IMR-90 (cell line): ENCODE measurements at regions not wholly inside any gene's neighbourhood (a gene's known extent, or its start where the extent isn't known, plus 50 kb on each side); places are given as distances from the start of the nearest gene placed in this dataset.

ENCODE experiments used
- ATAC-seq: fragments of 200-7000 bp; cut with Tn5 transposase; 2 replicates; pipeline ENCODE4 v1.9.1; 2020; ENCODE audit warnings: low read depth, mild to moderate bottlenecking, moderate library complexity
- BruUV-seq: library from RNA; stranded (reverse); fragments of 400-500 nt; replicated peaks from 2 replicates; lab custom pipeline; 2021; lab: Mats Ljungman, UMichigan
- CTCF ChIA-PET: fragments of 300-600 bp; formaldehyde crosslinking; extraction: SDS; loops from one replicate; lab custom pipeline; 2021; ENCODE audit warnings: antibody characterized with exemption; lab: Yijun Ruan, JAX
- POLR2A ChIA-PET: fragments of 300-600 bp; sonication (Branson Sonifier 250); formaldehyde crosslinking; loops from one replicate; lab custom pipeline; 2022; ENCODE audit warnings: antibody characterized with exemption; ENCODE audit not compliant: unreplicated experiment; lab: Charles Lee
- DNase-seq: peaks from one replicate; pipeline ENCODE4 v3.0.0; 2013
- H2AFZ ChIP-seq: replicated peaks from 2 replicates; pipeline ENCODE3; 2013; ENCODE audit warnings: low read length, mild to moderate bottlenecking; ENCODE audit not compliant: poor library complexity
- H2AK5ac ChIP-seq: 2 replicates; pipeline ENCODE4 v1.6.1; 2013; ENCODE audit warnings: low read depth, low read length, inconsistent platforms
- H2AK9ac ChIP-seq: replicated peaks from 2 replicates; pipeline ENCODE3; 2013; ENCODE audit warnings: mild to moderate bottlenecking, low read depth, low read length, moderate library complexity; ENCODE audit not compliant: poor library complexity
- H2BK120ac ChIP-seq: 2 replicates; pipeline ENCODE4 v1.6.1; 2013; ENCODE audit warnings: low read depth, low read length, inconsistent platforms
- H2BK15ac ChIP-seq: 3 replicates; pipeline ENCODE4 v1.6.1; 2013; ENCODE audit warnings: low read depth, low read length, inconsistent platforms
- H2BK20ac ChIP-seq: 2 replicates; pipeline ENCODE4 v1.6.1; 2013; ENCODE audit warnings: low read depth, mild to moderate bottlenecking, inconsistent platforms, low read length, moderate library complexity
- H2BK5ac ChIP-seq: 2 replicates; pipeline ENCODE4 v1.6.1; 2013; ENCODE audit warnings: mild to moderate bottlenecking, low read depth, low read length, inconsistent platforms; ENCODE audit not compliant: poor library complexity, severe bottlenecking
- H3K14ac ChIP-seq: replicated peaks from 2 replicates; pipeline ENCODE4 v1.6.1; 2013; ENCODE audit warnings: low read depth, low read length, inconsistent platforms
- H3K18ac ChIP-seq: 2 replicates; pipeline ENCODE4 v1.6.1; 2013; ENCODE audit warnings: low read depth, low read length, control low read depth
- H3K23ac ChIP-seq: 2 replicates; pipeline ENCODE4 v1.6.1; 2013; ENCODE audit warnings: low read depth, low read length, inconsistent platforms
- H3K27ac ChIP-seq: 2 replicates; pipeline ENCODE4 v1.5.1; 2013; ENCODE audit warnings: mild to moderate bottlenecking, control low read depth, low read length; ENCODE audit not compliant: insufficient read depth
- H3K27me3 ChIP-seq: 2 replicates; pipeline ENCODE4 v1.6.1; 2013; ENCODE audit warnings: low read length; ENCODE audit not compliant: control insufficient read depth, insufficient read depth
- H3K36me3 ChIP-seq: 2 replicates; pipeline ENCODE4 v1.6.1; 2013; ENCODE audit warnings: low read length, mixed read lengths; ENCODE audit not compliant: control insufficient read depth, insufficient read depth
- H3K4ac ChIP-seq: 2 replicates; pipeline ENCODE4 v1.6.1; 2013; ENCODE audit warnings: low read depth, low read length, inconsistent platforms
- H3K4me1 ChIP-seq: 2 replicates; pipeline ENCODE4 v1.6.1; 2013; ENCODE audit warnings: low read length, mixed read lengths; ENCODE audit not compliant: control insufficient read depth, insufficient read depth
- H3K4me2 ChIP-seq: 2 replicates; pipeline ENCODE4 v1.6.1; 2013; ENCODE audit warnings: low read depth, mild to moderate bottlenecking, control low read depth, low read length, moderate library complexity
- H3K4me3 ChIP-seq: 2 replicates; pipeline ENCODE4 v1.5.1; 2013; ENCODE audit warnings: low read depth, mild to moderate bottlenecking, control low read depth, low read length, moderate library complexity; ENCODE audit not compliant: insufficient read depth
- H3K56ac ChIP-seq: 2 replicates; pipeline ENCODE4 v1.6.1; 2013; ENCODE audit warnings: low read length, inconsistent platforms; ENCODE audit not compliant: insufficient read depth; ENCODE audit errors: extremely low read depth
- H3K79me1 ChIP-seq, 2 experiments: 2 replicates each; pipeline ENCODE4 v1.6.1; 2013; ENCODE audit warnings: low read length in 2 of 2, inconsistent platforms in 1 of 2, low read depth in 1 of 2
- H3K9ac ChIP-seq: 2 replicates; pipeline ENCODE4 v1.6.1; 2013; ENCODE audit warnings: low read depth, low read length, control low read depth
- H3K9me1 ChIP-seq: 2 replicates; pipeline ENCODE4 v1.6.1; 2013; ENCODE audit warnings: low read length, inconsistent platforms; ENCODE audit not compliant: insufficient read depth
- H3K9me3 ChIP-seq: 2 replicates; pipeline ENCODE4 v1.6.1; 2013; ENCODE audit warnings: low read length; ENCODE audit not compliant: control insufficient read depth, insufficient read depth
- H4K20me1 ChIP-seq: 2 replicates; pipeline ENCODE4 v1.6.1; 2013; ENCODE audit warnings: low read length, inconsistent platforms; ENCODE audit not compliant: insufficient read depth
- H4K5ac ChIP-seq: 2 replicates; pipeline ENCODE4 v1.6.1; 2013; ENCODE audit warnings: mild to moderate bottlenecking, low read depth, low read length, control low read depth
- H4K8ac ChIP-seq, 2 experiments: 2 replicates each; pipeline ENCODE4 v1.6.1; 2013; ENCODE audit warnings: low read depth in 2 of 2, low read length in 2 of 2, control low read depth in 1 of 2, inconsistent platforms in 1 of 2
- H4K91ac ChIP-seq: 2 replicates; pipeline ENCODE4 v1.6.1; 2013; ENCODE audit warnings: low read depth, low read length, inconsistent platforms; ENCODE audit not compliant: insufficient read depth
- BHLHE40 ChIP-seq: fragments of 150-350 bp; IDR thresholded peaks from 2 replicates; pipeline ENCODE4 v1.6.1; 2016; ENCODE audit warnings: mild to moderate bottlenecking, low read depth, low read length
- CEBPB ChIP-seq: IDR thresholded peaks from 2 replicates; pipeline ENCODE4 v1.6.1; 2012; ENCODE audit warnings: low read depth, low read length, improper control_type of control experiment
- CHD1 ChIP-seq: IDR thresholded peaks from 2 replicates; pipeline ENCODE4 v1.6.1; 2012; ENCODE audit warnings: low read depth, low read length, improper control_type of control experiment
- CTCF ChIP-seq: conservative IDR thresholded peaks from 2 replicates; pipeline ENCODE4 v1.5.1; 2012; ENCODE audit warnings: mild to moderate bottlenecking, low read depth, low read length, improper control_type of control experiment
- FOS ChIP-seq: fragments of 150-350 bp; IDR thresholded peaks from 2 replicates; pipeline ENCODE4 v1.6.1; 2016; ENCODE audit warnings: low read depth, low read length
- MAFK ChIP-seq: IDR thresholded peaks from 2 replicates; pipeline ENCODE4 v1.6.1; 2012; ENCODE audit warnings: low read depth, low read length, improper control_type of control experiment
- MAZ ChIP-seq: IDR thresholded peaks from 2 replicates; pipeline ENCODE4 v1.6.1; 2012; ENCODE audit warnings: low read depth, mild to moderate bottlenecking, low read length, improper control_type of control experiment, moderate library complexity, borderline replicate concordance
- NFE2L2 ChIP-seq: fragments of 150-350 bp; IDR thresholded peaks from 2 replicates; pipeline ENCODE4 v1.6.1; 2016; ENCODE audit warnings: low read depth, mild to moderate bottlenecking, low read length
- POLR2A ChIP-seq: IDR thresholded peaks from 2 replicates; pipeline ENCODE4 v1.6.1; 2012; ENCODE audit warnings: mild to moderate bottlenecking, low read depth, low read length
- RAD21 ChIP-seq: IDR thresholded peaks from 2 replicates; pipeline ENCODE4 v1.6.1; 2012; ENCODE audit warnings: low read length, improper control_type of control experiment
- RCOR1 ChIP-seq: IDR thresholded peaks from 2 replicates; pipeline ENCODE4 v1.6.1; 2012; ENCODE audit warnings: mild to moderate bottlenecking, low read length, improper control_type of control experiment; ENCODE audit not compliant: insufficient replicate concordance
- RFX5 ChIP-seq: IDR thresholded peaks from 2 replicates; pipeline ENCODE4 v1.8.0; 2012; ENCODE audit warnings: low read depth, mild to moderate bottlenecking, low read length, moderate library complexity
- SMC3 ChIP-seq: fragments of 150-350 bp; IDR thresholded peaks from 2 replicates; pipeline ENCODE4 v1.6.1; 2016; ENCODE audit warnings: low read depth, mild to moderate bottlenecking, antibody characterized with exemption, low read length, moderate library complexity
- USF2 ChIP-seq: fragments of 150-350 bp; IDR thresholded peaks from 2 replicates; pipeline ENCODE4 v1.6.1; 2017; ENCODE audit warnings: mild to moderate bottlenecking, antibody characterized with exemption, low read length, low read depth
- WGBS, 2 experiments: methylation state at CpG; one replicate each; pipeline versions ENCODE4 v1.1.5 to v1.1.7; 2013; ENCODE audit warnings: missing lambda C conversion rate in 2 of 2; ENCODE audit not compliant: insufficient read length in 1 of 2; ENCODE audit errors: extremely low coverage in 2 of 2; 5-methylcytosine and 5-hydroxymethylcytosine counted together
- dilution Hi-C: fragments of 300-500 bp; cut with HindIII; formaldehyde crosslinking; loops from one replicate; pipeline ENCODE4 v1.14.3; 2018; ENCODE audit warnings: low sequenced_read_pairs; ENCODE audit not compliant: unreplicated experiment
- in situ Hi-C: fragments of 300-500 bp; cut with MboI; formaldehyde crosslinking; loops from 3 replicates; pipeline ENCODE4 v1.14.3; 2019; ENCODE audit warnings: low sequenced_read_pairs, inconsistent platforms, mixed read lengths
- intact Hi-C: fragments of 100-400 bp; cut with micrococcal nuclease; formaldehyde crosslinking; loops from 2 replicates; pipeline ENCODE4 v1.10.0; 2022
- TF ChIP-seq, protein P1 (sequence below): fragments of 150-350 bp; IDR thresholded peaks from 2 replicates; pipeline ENCODE4 v1.6.1; 2016; ENCODE audit warnings: low read depth, mild to moderate bottlenecking, low read length, moderate library complexity, borderline replicate concordance

GRCh38 chr7:65301007-65301406 lies 72.6 kb upstream of the ZNF92 start:
- H4K5ac ChIP-seq = no peak overlapping the region
- POLR2A ChIA-PET = no interaction called here
- no peaks in the 10 kb centered on the region for H3K79me1 ChIP-seq
- no peak overlapping the region for H3K18ac ChIP-seq
- H2BK120ac ChIP-seq = no peak overlapping the region
- H3K27me3 ChIP-seq = no peaks in the 10 kb centered on the region
- no peak overlapping the region for H2BK5ac ChIP-seq
- H4K8ac ChIP-seq = no peak overlapping the region
- H3K4me2 ChIP-seq = no peak overlapping the region
- H2AFZ ChIP-seq = no peak overlapping the region
- no peak overlapping the region for H3K56ac ChIP-seq
- DNase-seq = no peak
- no CpG with 5 or more reads among the region's 2 CpGs for WGBS, 2 experiments
- no peaks in the 10 kb centered on the region for H3K36me3 ChIP-seq
- in situ Hi-C loops (no loop called here), intact Hi-C loops (no loop called here), dilution Hi-C loops (no loop called here)
- no peak overlapping the region for H3K9ac ChIP-seq
- TF ChIP-seq USF2 (no peak), RFX5 (no peak), MAFK (no peak), RAD21 (no peak), RCOR1 (no peak), CEBPB (no peak), NFE2L2 (no peak), CTCF (no peak), SMC3 (no peak), BHLHE40 (no peak), CHD1 (no peak), FOS (no peak), POLR2A (no peak), MAZ (no peak)
- TF ChIP-seq, protein P1, sequence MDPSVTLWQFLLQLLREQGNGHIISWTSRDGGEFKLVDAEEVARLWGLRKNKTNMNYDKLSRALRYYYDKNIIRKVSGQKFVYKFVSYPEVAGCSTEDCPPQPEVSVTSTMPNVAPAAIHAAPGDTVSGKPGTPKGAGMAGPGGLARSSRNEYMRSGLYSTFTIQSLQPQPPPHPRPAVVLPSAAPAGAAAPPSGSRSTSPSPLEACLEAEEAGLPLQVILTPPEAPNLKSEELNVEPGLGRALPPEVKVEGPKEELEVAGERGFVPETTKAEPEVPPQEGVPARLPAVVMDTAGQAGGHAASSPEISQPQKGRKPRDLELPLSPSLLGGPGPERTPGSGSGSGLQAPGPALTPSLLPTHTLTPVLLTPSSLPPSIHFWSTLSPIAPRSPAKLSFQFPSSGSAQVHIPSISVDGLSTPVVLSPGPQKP = no peak
- no peak overlapping the region for H2AK5ac ChIP-seq
- ATAC-seq = no peak
- no peak overlapping the region for H2BK15ac ChIP-seq
- H3K4me1 ChIP-seq = no peaks in the 10 kb centered on the region
- H3K4me3 ChIP-seq = no peak overlapping the region
- no peaks in the 10 kb centered on the region for H3K9me3 ChIP-seq
- no peaks in the 10 kb centered on the region for H3K9me1 ChIP-seq
- no peak overlapping the region for H3K4ac ChIP-seq
- H3K14ac ChIP-seq = no peak overlapping the region
- no peak overlapping the region for H2AK9ac ChIP-seq
- BruUV-seq = no TSS peak
- no peak overlapping the region for H4K91ac ChIP-seq
- no peak overlapping the region for H3K23ac ChIP-seq
- CTCF ChIA-PET = no interaction called here
- H3K27ac ChIP-seq = no peak overlapping the region
- H2BK20ac ChIP-seq = no peak overlapping the region
- no peaks in the 10 kb centered on the region for H4K20me1 ChIP-seq
